ENCODE measurements at regions not wholly inside any gene's neighbourhood (a gene's known extent, or its start where the extent isn't known, plus 50 kb on each side); places are given as distances from the start of the nearest gene placed in this dataset.

DNA sequence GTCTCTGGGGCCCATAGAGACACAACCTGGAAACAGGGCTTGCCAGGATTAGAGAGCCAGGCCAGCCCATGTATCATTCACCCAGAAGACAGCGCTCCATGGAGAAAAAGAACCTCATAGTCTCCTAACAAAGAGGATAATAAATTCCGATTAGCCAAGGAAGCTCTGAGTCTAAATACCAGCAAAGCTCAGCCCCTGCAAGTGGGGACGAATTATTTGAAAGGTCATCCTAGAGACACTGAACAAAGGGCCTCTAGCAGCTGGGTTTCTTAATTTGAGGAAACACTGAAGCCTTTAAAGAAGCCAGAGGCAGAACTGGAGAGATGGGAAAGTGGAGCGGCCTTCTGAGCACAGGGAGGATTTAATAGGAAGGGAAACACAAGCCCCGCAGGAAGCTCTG lies 287.1 kb upstream of the ZNF462 start:
- no peak for DNase-seq

- no peak for DNase-seq
These were observed 286.7 kb upstream of the ZNF462 start for GRCh38 chr9:106576232-106576760.

- no peak for DNase-seq
These were observed 285.8 kb upstream of the ZNF462 start for GRCh38 chr9:106577121-106577520.

- no peak for DNase-seq
These were observed 282.4 kb upstream of the ZNF462 start for GRCh38 chr9:106580546-106580945.

DNA sequence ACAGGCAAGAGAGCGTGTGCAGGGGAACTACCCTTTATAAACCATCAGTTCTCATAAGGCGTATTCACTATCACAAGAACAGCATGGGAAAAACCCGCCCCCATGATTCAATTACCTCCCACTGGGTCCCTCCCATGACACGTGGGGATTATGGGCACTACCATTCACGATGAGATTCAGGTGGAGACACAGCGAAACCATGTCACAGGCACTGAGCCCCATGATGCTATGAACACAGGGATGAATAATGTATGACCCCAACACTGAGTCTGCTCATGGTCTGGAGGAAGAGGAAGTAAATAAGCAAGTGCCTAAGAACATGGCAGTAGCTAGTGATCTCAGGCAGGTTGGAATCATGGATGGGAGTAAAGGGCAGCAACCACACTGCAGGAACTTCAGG lies 281.0 kb upstream of the ZNF462 start:
- no peak for DNase-seq

GRCh38 chr9:106583751-106584150 lies 279.2 kb upstream of the ZNF462 start:
- no peak for DNase-seq

GRCh38 chr9:106587042-106587441 lies 275.9 kb upstream of the ZNF462 start:
- DNase-seq: no peak

GRCh38 chr9:106588626-106589025 lies 274.3 kb upstream of the ZNF462 start:
- no peak for DNase-seq

DNA sequence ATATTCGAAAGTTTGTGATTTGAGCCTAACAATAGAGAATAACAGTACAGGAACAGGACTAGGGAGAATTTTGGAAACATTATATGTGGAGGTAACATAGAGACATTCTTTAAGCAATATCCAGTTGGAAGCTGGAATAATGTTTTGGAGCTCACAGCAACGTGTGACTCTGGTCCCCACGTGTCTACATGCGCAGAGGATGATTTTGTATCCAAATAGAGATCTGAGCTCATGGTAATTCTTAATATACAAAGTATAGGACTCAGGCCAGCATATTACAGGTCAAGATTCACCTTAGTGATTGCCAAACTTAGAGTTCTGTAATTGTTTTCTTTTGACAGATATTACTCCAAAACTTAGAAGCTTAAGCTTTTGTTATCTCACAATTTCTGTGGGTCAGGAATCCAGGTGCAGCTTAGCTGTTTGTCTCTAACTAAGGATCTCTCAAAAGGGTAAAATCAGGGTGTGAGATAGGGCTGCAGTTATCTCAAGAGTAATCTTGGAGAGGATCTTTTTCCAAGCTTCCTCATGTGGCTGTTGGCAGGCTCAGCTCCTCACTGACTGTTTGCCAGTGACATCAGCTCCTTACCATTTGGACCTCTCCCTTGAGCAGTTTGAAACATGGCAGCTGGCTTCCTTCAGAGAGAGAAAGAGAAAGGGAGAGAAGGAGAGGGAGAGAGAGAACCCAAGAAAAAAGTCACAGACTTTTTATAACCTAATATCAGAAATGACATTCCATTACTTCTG lies 272.0 kb upstream of the ZNF462 start:
- DNase-seq: no peak

DNA sequence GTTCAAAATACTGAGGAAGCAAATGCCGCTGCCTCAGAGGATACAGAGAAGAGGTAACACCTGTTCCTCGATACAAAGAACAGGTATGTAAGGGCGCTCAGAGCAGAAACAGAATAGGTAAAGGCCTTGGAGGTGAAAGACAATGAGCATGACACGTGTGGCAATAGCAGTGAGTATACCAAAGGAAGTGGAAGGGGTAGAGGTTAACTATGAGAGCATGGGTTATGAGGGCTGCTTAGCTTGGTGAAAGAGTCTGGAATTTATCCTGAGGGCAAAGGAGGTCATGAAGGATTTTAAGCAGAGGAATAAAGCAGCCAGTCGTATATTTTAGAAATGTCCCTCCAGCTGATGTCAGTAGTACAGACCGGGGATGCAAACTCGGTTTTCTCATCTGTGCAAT lies 269.8 kb upstream of the ZNF462 start:
- no peak for DNase-seq

- DNase-seq: no peak
These were observed 266.0 kb upstream of the ZNF462 start for GRCh38 chr9:106596984-106597383.

DNA sequence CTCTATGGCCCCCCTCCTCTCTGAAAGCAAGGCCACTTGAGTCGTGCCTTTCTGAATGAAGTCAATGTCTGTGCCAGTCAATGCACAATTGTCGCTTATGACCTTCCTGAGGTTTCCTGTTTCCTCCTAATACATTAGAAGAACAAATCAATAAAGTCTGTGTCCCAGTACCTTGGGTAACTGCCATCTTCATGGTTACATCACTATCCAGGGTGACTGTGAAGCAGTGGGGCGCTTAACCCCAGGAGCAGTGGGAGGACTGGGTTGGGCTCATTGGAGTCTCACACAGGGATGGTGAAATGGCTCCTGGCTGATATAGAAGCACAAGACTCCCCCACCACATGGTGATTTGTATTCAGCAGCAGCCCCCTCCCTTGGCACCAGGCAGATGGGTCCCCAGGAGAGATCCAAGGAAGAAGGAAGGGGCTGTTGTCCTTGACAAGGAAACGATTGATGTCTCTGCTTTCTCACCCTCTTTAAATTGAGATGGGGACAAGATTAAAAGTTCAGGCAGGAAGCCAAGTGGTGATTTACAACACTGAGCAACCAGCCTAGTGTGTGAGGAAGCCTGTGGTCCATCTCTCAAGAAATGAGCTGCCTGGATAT lies 261.9 kb upstream of the ZNF462 start:
- no peak for DNase-seq

- no peak for DNase-seq
These were observed 260.6 kb upstream of the ZNF462 start for GRCh38 chr9:106602344-106602743.

DNA sequence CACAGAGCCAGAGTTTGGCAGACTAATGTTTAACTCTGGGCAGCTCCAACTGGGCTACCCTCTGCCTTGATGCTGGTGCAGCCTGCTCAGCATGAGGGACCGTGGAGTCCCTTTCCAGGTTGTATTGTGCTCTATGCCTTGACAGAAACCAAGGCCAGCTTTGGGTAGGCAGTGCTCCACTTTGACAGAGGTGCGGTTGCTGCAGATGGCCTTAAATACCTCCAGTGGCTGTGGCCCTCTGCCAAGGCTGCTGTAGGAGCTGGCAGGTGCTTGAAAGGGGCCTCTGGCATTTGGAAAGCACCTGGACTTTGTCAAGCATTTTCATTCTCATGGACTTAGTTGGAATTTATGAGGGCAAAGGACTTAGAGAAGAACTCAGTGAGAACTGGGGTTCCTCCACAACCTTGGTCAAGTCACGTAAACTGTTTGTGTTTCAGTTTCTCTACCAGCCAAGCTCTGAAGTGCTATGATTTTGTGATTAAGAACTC lies 249.7 kb upstream of the ZNF462 start:
- DNase-seq: no peak

DNA sequence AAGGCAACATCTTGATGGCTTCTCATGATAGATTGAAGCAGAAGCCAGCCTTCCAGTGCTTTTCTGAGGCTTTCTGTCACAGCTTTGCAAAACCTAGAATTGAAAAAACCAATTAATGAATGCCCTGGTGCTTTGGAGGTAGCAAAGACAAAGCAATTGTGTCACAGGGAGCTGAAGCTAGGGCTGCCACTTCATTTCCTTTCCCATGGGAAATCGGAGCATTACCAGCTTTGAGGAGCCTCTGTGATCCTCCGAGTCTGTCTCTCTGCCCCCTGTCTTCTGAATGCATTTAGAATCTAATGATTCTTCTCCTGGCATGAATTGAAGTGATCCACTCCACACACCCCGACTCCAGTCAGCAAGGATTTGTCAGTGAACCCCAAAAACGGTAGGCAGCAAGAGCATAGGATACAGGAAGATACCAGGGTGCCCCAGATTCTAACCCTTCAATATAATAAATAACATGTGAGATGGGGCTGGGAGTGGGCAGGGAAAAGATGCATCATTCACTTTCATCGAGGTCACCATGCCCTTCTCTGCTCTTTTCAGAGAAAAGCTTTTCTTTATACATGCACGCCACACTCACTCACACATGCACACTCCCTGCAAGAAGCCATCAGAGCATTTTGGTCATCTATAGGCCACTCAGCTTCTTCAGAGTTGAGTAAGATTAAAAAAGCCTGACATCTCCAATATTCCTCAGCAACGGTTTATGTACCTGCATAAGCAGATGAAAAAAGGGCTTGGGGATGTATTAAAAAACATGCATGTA lies 247.7 kb upstream of the ZNF462 start:
- no peak for DNase-seq

DNA sequence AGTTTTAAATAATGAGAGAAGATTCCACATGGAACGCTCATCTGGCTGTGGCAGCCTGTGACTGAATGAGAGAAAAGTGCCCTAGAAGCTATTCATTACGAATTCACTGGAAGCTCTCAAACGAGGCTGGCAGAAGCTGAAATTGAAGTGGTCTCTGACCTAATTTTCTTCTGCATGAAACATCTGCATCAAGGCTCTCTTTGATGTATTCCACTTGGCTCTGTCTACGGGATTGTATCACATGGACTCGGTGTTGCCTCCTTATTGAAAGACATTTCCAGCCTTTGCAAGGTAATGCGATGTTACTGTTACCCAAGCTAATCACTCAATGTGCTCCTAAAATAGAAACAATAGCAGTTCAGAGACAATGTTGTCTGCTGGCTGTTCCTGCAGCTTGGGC lies 246.9 kb upstream of the ZNF462 start:
- no peak for DNase-seq

GRCh38 chr9:106616851-106617345 lies 246.1 kb upstream of the ZNF462 start:
- no peak for DNase-seq

DNA sequence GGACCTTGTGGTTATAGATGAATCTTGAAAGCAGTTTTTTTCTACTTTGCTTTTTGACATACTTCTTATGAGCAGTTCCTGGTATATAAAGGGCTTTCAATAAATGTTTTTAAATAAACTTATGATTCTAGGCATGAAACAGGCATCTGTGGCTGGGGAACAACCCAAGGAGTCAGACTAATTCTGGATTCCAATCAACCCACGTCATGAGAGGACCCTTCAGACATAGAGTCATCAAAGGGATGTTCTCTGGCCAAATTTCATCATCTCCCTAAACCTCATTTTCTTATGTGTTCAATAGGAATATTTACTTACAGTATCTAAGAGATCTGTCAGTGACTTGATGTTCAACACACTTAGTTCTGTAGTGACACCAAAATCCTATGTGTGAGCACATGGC lies 243.8 kb upstream of the ZNF462 start:
- no peak for DNase-seq

DNA sequence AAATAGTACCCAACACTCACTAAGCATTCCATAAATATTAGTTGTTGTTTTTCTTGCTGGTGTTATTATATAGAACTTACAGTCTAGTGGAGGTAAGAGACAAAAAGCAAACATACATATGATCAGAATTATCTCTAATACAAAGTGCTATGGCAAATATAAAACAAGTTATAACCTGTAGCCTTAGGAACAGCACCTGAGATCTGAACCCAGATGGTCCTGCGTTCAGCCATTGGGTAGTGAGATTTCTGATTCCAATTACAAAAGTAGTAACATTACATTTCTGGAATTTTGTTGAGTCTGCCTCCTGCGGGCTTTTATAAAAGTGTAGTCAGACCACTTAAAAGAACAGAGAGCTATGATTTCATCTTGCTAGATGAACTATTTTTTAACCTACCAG lies 242.9 kb upstream of the ZNF462 start:
- DNase-seq: no peak

GRCh38 chr9:106620866-106621265 lies 242.1 kb upstream of the ZNF462 start:
- DNase-seq: no peak

DNA sequence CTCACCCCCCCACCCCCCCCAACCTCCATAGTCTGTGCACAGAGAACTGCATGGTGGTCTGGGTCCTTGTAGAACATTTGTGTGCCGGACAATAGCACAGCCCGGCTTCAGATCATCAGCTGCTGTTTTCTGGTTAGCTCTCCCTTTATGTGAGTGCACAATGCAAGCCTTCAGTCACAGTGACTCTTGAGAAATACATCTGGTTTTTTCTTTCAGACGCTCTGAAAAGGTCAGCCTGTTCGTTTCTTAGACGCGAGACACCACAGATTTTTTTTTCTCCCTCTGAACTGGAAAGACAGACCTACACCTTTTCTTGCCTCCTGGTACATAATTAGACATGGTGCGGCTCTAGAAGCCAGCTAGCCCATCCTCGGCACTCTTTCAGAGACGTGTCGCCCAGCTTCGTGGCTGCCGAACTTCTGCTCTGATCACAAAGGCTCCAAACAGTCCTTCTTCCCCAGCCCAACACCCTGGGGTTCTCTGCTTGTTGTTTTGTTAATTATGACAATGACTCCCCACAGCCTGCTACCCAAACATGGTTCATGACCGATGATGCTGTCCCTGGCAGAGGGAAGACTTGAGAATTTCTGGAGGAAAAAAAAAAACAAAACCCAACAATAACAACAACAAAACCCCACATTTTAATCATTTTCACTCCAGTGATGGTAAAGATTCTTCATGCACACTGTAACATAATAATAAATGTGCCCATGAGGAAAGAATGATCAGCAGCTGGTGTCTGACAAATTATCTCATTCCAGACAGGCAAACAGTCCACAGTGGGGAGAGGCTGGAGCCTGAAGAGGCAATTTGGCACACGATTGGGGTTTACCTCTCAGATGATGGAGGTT lies 241.4 kb upstream of the ZNF462 start:
- no peak for DNase-seq

DNA sequence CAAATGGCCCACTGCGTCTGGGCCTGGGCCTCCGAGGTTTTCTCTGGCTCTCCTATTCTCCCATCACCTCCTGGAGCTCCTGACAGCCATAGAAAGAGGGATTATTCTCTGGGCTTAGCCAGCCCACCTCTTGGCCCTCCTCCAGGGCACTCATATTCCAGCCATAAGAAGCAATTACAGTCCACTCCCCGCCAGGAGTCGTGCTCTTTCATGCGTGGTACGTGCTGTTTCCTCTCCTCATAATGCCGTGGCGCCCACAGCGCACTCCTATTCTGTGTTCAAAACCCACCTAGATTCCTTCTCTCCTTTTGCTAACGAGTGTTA lies 240.8 kb upstream of the ZNF462 start:
- no peak for DNase-seq

- DNase-seq: no peak
These were observed 239.4 kb upstream of the ZNF462 start for GRCh38 chr9:106623558-106623957.
